GM12878 (cell line): ENCODE measurements at regions not wholly inside any gene's neighbourhood (a gene's known extent, or its start where the extent isn't known, plus 50 kb on each side); places are given as distances from the start of the nearest gene placed in this dataset.

Experiments
- ATAC-seq: fragments of 200-7000 bp; cut with Tn5 transposase; 3 replicates; pipeline ENCODE4 v1.9.1; 2020; ENCODE audit warnings: mild to moderate bottlenecking, moderate library complexity
- BruUV-seq: library from RNA; stranded (reverse); fragments of 400-500 nt; replicated peaks from 2 replicates; lab custom pipeline; 2021; lab: Mats Ljungman, UMichigan
- CTCF ChIA-PET: fragments of 300-600 bp; sonication (Branson Sonifier 250); formaldehyde crosslinking; extraction: SDS; loops from one replicate; lab custom pipeline; 2021; ENCODE audit warnings: inconsistent platforms; lab: Yijun Ruan, JAX
- POLR2A ChIA-PET: fragments of 350-600 bp; formaldehyde crosslinking; extraction: SDS; loops from one replicate; lab custom pipeline; 2021; ENCODE audit warnings: inconsistent platforms; lab: Charles Lee
- RAD21 ChIA-PET: fragments of 300-600 bp; sonication (Branson Sonifier 250); formaldehyde crosslinking; loops from one replicate; lab custom pipeline; 2023; ENCODE audit warnings: antibody characterized with exemption; ENCODE audit not compliant: unreplicated experiment; lab: Charles Lee
- SMC1A ChIA-PET: fragments of 300-600 bp; sonication (Branson Sonifier 250); formaldehyde crosslinking; loops from one replicate; lab custom pipeline; 2023; ENCODE audit not compliant: unreplicated experiment, uncharacterized antibody; lab: Charles Lee
- DNase-seq: peaks from one replicate; pipeline ENCODE4 v3.0.0-alpha.2; 2011; ENCODE audit warnings: low read depth, low spot score
- FAIRE-seq: peaks from 3 replicates; lab custom pipeline; 2011; peaks lifted over from hg19 to GRCh38; lab: Jason Lieb, UNC
- H2AFZ ChIP-seq: 2 replicates; pipeline ENCODE4 v1.6.0; 2011; ENCODE audit warnings: low read depth, low read length, control low read depth; ENCODE audit not compliant: control insufficient read depth
- H3K27ac ChIP-seq: 2 replicates; pipeline ENCODE4 v1.5.1; 2011; ENCODE audit warnings: control low read depth; ENCODE audit not compliant: control insufficient read depth, insufficient read depth
- H3K27me3 ChIP-seq, 2 experiments: replicated peaks in 1 of 2; 2 replicates each; pipeline versions ENCODE4 v1.6.0 to v1.6.1; 2011; ENCODE audit warnings: low read length in 1 of 2; ENCODE audit not compliant: control insufficient read depth in 2 of 2, insufficient read depth in 2 of 2
- H3K36me3 ChIP-seq, 2 experiments: 2 replicates each; pipeline ENCODE4 v1.5.1; 2011; ENCODE audit warnings: low read length in 1 of 2; ENCODE audit not compliant: control insufficient read depth in 2 of 2, insufficient read depth in 2 of 2
- H3K4me1 ChIP-seq: 2 replicates; pipeline ENCODE4 v1.6.1; 2011; ENCODE audit warnings: mild to moderate bottlenecking, low read length, moderate library complexity, mixed read lengths; ENCODE audit not compliant: control insufficient read depth, insufficient read depth
- H3K4me2 ChIP-seq: 2 replicates; pipeline ENCODE4 v1.6.0; 2011; ENCODE audit warnings: control low read depth; ENCODE audit not compliant: control insufficient read depth, insufficient read depth
- H3K4me3 ChIP-seq: fragments of 200-600 bp; sonication (generic); 2 replicates; pipeline ENCODE4 v1.5.1; 2016
- H3K79me2 ChIP-seq: 2 replicates; pipeline ENCODE4 v1.6.0; 2011; ENCODE audit warnings: low read length; ENCODE audit not compliant: control insufficient read depth, insufficient read depth
- H3K9ac ChIP-seq: 2 replicates; pipeline ENCODE4 v1.8.0; 2011; ENCODE audit warnings: low read length, control low read depth, mixed read lengths; ENCODE audit not compliant: control insufficient read depth, insufficient read depth
- H3K9me3 ChIP-seq: replicated peaks from 3 replicates; pipeline ENCODE4 v1.5.1; 2011; ENCODE audit warnings: mild to moderate bottlenecking, low read length; ENCODE audit not compliant: control insufficient read depth, insufficient read depth
- H4K20me1 ChIP-seq: 2 replicates; pipeline ENCODE4 v1.6.0; 2011; ENCODE audit not compliant: control insufficient read depth, insufficient read depth
- CTCF ChIP-seq, 3 experiments: IDR thresholded peaks in 2 of 3; conservative IDR thresholded peaks in 1 of 3; 2 replicates each; pipeline ENCODE4 v1.5.1; 2011; ENCODE audit warnings: low read depth in 3 of 3, low read length in 3 of 3, mild to moderate bottlenecking in 3 of 3, control low read depth in 2 of 3, moderate library complexity in 2 of 3, inconsistent platforms in 1 of 3, mixed read lengths in 1 of 3; ENCODE audit not compliant: control insufficient read depth in 2 of 3, insufficient read depth in 1 of 3; ENCODE audit errors: extremely low read depth in 1 of 3
- DPF2 ChIP-seq: fragments of 450-650 bp; IDR thresholded peaks from 2 replicates; pipeline ENCODE4 v1.6.1; 2017; ENCODE audit warnings: mild to moderate bottlenecking
- E2F4 ChIP-seq: IDR thresholded peaks from 2 replicates; pipeline ENCODE4 v1.6.1; 2012; ENCODE audit warnings: low read depth, low read length, improper control_type of control experiment
- IRF4 ChIP-seq: IDR thresholded peaks from 2 replicates; pipeline ENCODE4 v1.6.1; 2011; ENCODE audit warnings: low read depth, low read length
- JUND ChIP-seq: IDR thresholded peaks from 2 replicates; pipeline ENCODE4 v1.6.1; 2012; ENCODE audit warnings: low read depth, mild to moderate bottlenecking, low read length, improper control_type of control experiment, moderate library complexity
- KDM1A ChIP-seq: fragments of 200-600 bp; sonication (generic); IDR thresholded peaks from 2 replicates; pipeline ENCODE4 v1.6.1; 2016; ENCODE audit warnings: borderline replicate concordance
- KLF5 ChIP-seq: fragments of 450-650 bp; IDR thresholded peaks from 2 replicates; pipeline ENCODE4 v1.6.1; 2014; ENCODE audit warnings: mild to moderate bottlenecking; ENCODE audit not compliant: partially characterized antibody
- MTA3 ChIP-seq: IDR thresholded peaks from 2 replicates; pipeline ENCODE4 v1.6.1; 2012; ENCODE audit warnings: low read length, inconsistent platforms, borderline replicate concordance
- MYC ChIP-seq: IDR thresholded peaks from 2 replicates; pipeline ENCODE4 v1.6.1; 2011; ENCODE audit warnings: mild to moderate bottlenecking, low read length, moderate library complexity, inconsistent platforms; ENCODE audit not compliant: insufficient read depth, insufficient replicate concordance, insufficient read length, severe bottlenecking
- POLR2AphosphoS2 ChIP-seq: IDR thresholded peaks from 2 replicates; pipeline ENCODE4 v1.6.1; 2011; ENCODE audit warnings: low read depth, mild to moderate bottlenecking, low read length, improper control_type of control experiment, moderate library complexity
- RAD51 ChIP-seq: fragments of 450-650 bp; IDR thresholded peaks from 2 replicates; pipeline ENCODE4 v1.6.1; 2016; ENCODE audit warnings: moderate library complexity, mild to moderate bottlenecking, inconsistent platforms
- SREBF2 ChIP-seq: IDR thresholded peaks from 2 replicates; pipeline ENCODE4 v1.6.1; 2012; ENCODE audit warnings: mild to moderate bottlenecking, low read length
- TCF7 ChIP-seq: IDR thresholded peaks from 2 replicates; pipeline ENCODE4 v1.6.1; 2014; ENCODE audit warnings: antibody characterized with exemption, borderline replicate concordance
- ZBTB40 ChIP-seq: fragments of 450-650 bp; IDR thresholded peaks from 2 replicates; pipeline ENCODE4 v1.6.1; 2016; ENCODE audit warnings: mild to moderate bottlenecking, moderate library complexity, borderline replicate concordance
- ZNF24 ChIP-seq: fragments of 450-650 bp; IDR thresholded peaks from 2 replicates; pipeline ENCODE4 v1.6.1; 2017; ENCODE audit warnings: antibody characterized with exemption, mild to moderate bottlenecking
- ZNF622 ChIP-seq: fragments of 450-650 bp; IDR thresholded peaks from 2 replicates; pipeline ENCODE4 v1.6.1; 2017; ENCODE audit warnings: mild to moderate bottlenecking, inconsistent platforms
- WGBS: methylation state at CpG from one replicate; pipeline ENCODE4 v1.1.6; 2016; ENCODE audit warnings: low lambda C conversion rate; ENCODE audit not compliant: insufficient replicate concordance, insufficient coverage; ENCODE audit errors: missing lambda C conversion rate; 5-methylcytosine and 5-hydroxymethylcytosine counted together
- in situ Hi-C: fragments of 300-500 bp; cut with MboI; formaldehyde crosslinking; loops from 9 replicates; pipeline ENCODE4 v1.14.3; 2018; ENCODE audit warnings: mixed read lengths
- intact Hi-C: fragments of 100-400 bp; cut with micrococcal nuclease; formaldehyde crosslinking; loops from one replicate; pipeline ENCODE4 v1.14.2; 2022; ENCODE audit not compliant: unreplicated experiment

GRCh38 chr2:175277772-175278171 lies 96.3 kb upstream of the ATP5MC3 start:
- ATAC-seq = no peak

More at GRCh38 chr2:175277772-175278171, 96.3 kb upstream of the ATP5MC3 start:
- no peaks in the 10 kb centered on the region; a peak in 1 of 4 replicates for H3K27me3 ChIP-seq
- no peak overlapping the region for H2AFZ ChIP-seq
- no peaks in the 10 kb centered on the region for H3K4me1 ChIP-seq
- intact Hi-C loops (no loop called here), in situ Hi-C loops (no loop called here)
- no peaks in the 10 kb centered on the region for H3K79me2 ChIP-seq
- no peak overlapping the region for H3K9ac ChIP-seq
- H3K36me3 ChIP-seq = no peaks in the 10 kb centered on the region
- H3K4me3 ChIP-seq = no peak overlapping the region
- FAIRE-seq = no peak
- H3K4me2 ChIP-seq = no peak overlapping the region
- no peak for TF ChIP-seq CTCF (IDR thresholded peaks at IDR 0.05 in 2 of 3, conservative IDR thresholded peaks at IDR 0.05 in 1 of 3; ENCODE audit: control insufficient read depth in 2 of 3, extremely low read depth in 1 of 3, insufficient read depth in 1 of 3, low read depth in 3 of 3, low read length in 3 of 3)
- TF ChIP-seq E2F4 = no peak
- no peak for TF ChIP-seq SREBF2
- no peak for TF ChIP-seq IRF4
- no peak for TF ChIP-seq ZBTB40
- TF ChIP-seq RAD51 = no peak
- TF ChIP-seq DPF2 = no peak
- TF ChIP-seq TCF7 = no peak
- TF ChIP-seq ZNF24 = no peak
- TF ChIP-seq KDM1A = no peak
- no peak for TF ChIP-seq JUND
- TF ChIP-seq MTA3 = no peak
- no peak for TF ChIP-seq MYC
- TF ChIP-seq POLR2AphosphoS2 = no peak
- TF ChIP-seq KLF5 = no peak
- TF ChIP-seq ZNF622 = no peak
- POLR2A ChIA-PET = no interaction called here
- H4K20me1 ChIP-seq = no peaks in the 10 kb centered on the region
- SMC1A ChIA-PET = interaction anchor here (1.1 to 1.6 kb wide), 2 partner anchors 27 to 74 kb away, joined by 3 to 5 read pairs; no protein-coding TSS in a partner anchor
- no peak for DNase-seq
- RAD21 ChIA-PET = no interaction called here
- H3K9me3 ChIP-seq = no peaks in the 10 kb centered on the region
- CTCF ChIA-PET = interaction anchor here (0.9 to 2.5 kb wide), 3 partner anchors 18 to 74 kb away, joined by 3 to 7 read pairs (median 4); no protein-coding TSS in a partner anchor
- no peak overlapping the region for H3K27ac ChIP-seq
- no TSS peak for BruUV-seq
- 46% methylated on average over 2 of the region's 2 CpGs for WGBS
